ENCODE measurements at regions not wholly inside any gene's neighbourhood (a gene's known extent, or its start where the extent isn't known, plus 50 kb on each side); places are given as distances from the start of the nearest gene placed in this dataset.
"Not testable (repeated sequence)": the region's sequence is repeated elsewhere in the genome, so short reads cannot be mapped to it uniquely, and the experiment has no call there.

DNA sequence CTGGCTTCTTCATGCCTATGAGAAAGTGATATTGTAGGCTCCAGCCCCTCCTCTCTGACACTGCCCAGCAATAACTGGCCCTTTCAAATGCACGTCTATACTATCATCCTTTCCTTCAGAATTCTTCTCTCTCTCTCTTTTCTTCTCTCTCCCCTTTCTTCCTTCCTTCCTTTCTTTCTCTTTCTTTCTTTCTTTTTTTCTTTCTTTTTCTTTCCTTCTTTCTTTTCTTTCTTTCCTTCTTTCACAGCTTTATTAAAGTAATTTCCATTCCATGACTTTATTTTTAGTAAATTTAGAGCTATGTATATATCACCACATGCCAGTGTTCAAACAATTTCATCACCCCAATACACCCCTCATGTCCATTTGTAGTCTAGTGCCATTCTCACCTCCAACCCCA, 302.1 kb downstream of the RPAP3 start:
- no peak overlapping the region for H3K27ac ChIP-seq (ENCODE audit: low read depth in 2 of 2, low read length in 1 of 2)
- peaks cover 11% of the 10 kb centered on the region; the same call in 1 of the 2 replicates for H3K27me3 ChIP-seq (ENCODE audit: insufficient read depth)
- CTCF ChIA-PET: no interaction called here
- TF ChIP-seq MEF2A (IDR thresholded peaks at IDR 0.05; ENCODE audit: borderline replicate concordance, low read depth) (no peak), FOSL2 (IDR thresholded peaks at IDR 0.05; ENCODE audit: borderline replicate concordance, low read depth) (no peak), GATA2 (CRISPR knock-in tag; IDR thresholded peaks at IDR 0.05) (no peak), RFX5 (IDR thresholded peaks at IDR 0.05; ENCODE audit: low read length) (no peak), RXRA (IDR thresholded peaks at IDR 0.05; ENCODE audit: borderline replicate concordance, low read depth) (no peak), EZH2phosphoT487 (IDR thresholded peaks at IDR 0.05; ENCODE audit: borderline replicate concordance, low read depth) (no peak), TCF12 (IDR thresholded peaks at IDR 0.05) (no peak), TAF1 (IDR thresholded peaks at IDR 0.05; ENCODE audit: borderline replicate concordance, low read depth, low read length) (no peak), NRF1 (IDR thresholded peaks at IDR 0.05; ENCODE audit: low read depth, low read length) (no peak), YY1 (IDR thresholded peaks at IDR 0.05; ENCODE audit: low read depth) (no peak), CHD2 (IDR thresholded peaks at IDR 0.05; ENCODE audit: low read length, partially characterized antibody) (no peak), EP300 (IDR thresholded peaks at IDR 0.05; ENCODE audit: borderline replicate concordance in 1 of 2, low read depth in 1 of 2, low read length in 1 of 2) (no peak), RAD21 (IDR thresholded peaks at IDR 0.05; ENCODE audit: low read length) (no peak)
- TF ChIP-seq, protein P1, sequence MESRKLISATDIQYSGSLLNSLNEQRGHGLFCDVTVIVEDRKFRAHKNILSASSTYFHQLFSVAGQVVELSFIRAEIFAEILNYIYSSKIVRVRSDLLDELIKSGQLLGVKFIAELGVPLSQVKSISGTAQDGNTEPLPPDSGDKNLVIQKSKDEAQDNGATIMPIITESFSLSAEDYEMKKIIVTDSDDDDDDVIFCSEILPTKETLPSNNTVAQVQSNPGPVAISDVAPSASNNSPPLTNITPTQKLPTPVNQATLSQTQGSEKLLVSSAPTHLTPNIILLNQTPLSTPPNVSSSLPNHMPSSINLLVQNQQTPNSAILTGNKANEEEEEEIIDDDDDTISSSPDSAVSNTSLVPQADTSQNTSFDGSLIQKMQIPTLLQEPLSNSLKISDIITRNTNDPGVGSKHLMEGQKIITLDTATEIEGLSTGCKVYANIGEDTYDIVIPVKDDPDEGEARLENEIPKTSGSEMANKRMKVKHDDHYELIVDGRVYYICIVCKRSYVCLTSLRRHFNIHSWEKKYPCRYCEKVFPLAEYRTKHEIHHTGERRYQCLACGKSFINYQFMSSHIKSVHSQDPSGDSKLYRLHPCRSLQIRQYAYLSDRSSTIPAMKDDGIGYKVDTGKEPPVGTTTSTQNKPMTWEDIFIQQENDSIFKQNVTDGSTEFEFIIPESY (IDR thresholded peaks at IDR 0.05; ENCODE audit: borderline replicate concordance, low read depth): no peak
- TF ChIP-seq, protein P2, sequence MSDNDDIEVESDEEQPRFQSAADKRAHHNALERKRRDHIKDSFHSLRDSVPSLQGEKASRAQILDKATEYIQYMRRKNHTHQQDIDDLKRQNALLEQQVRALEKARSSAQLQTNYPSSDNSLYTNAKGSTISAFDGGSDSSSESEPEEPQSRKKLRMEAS (IDR thresholded peaks at IDR 0.05; ENCODE audit: low read depth): no peak
- TF ChIP-seq, protein P3, sequence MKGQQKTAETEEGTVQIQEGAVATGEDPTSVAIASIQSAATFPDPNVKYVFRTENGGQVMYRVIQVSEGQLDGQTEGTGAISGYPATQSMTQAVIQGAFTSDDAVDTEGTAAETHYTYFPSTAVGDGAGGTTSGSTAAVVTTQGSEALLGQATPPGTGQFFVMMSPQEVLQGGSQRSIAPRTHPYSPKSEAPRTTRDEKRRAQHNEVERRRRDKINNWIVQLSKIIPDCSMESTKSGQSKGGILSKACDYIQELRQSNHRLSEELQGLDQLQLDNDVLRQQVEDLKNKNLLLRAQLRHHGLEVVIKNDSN (IDR thresholded peaks at IDR 0.05; ENCODE audit: borderline replicate concordance, low read depth): no peak
- TF ChIP-seq, protein P4, sequence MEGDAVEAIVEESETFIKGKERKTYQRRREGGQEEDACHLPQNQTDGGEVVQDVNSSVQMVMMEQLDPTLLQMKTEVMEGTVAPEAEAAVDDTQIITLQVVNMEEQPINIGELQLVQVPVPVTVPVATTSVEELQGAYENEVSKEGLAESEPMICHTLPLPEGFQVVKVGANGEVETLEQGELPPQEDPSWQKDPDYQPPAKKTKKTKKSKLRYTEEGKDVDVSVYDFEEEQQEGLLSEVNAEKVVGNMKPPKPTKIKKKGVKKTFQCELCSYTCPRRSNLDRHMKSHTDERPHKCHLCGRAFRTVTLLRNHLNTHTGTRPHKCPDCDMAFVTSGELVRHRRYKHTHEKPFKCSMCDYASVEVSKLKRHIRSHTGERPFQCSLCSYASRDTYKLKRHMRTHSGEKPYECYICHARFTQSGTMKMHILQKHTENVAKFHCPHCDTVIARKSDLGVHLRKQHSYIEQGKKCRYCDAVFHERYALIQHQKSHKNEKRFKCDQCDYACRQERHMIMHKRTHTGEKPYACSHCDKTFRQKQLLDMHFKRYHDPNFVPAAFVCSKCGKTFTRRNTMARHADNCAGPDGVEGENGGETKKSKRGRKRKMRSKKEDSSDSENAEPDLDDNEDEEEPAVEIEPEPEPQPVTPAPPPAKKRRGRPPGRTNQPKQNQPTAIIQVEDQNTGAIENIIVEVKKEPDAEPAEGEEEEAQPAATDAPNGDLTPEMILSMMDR (IDR thresholded peaks at IDR 0.05): no peak
- H3K79me2 ChIP-seq (ENCODE audit: insufficient read depth): no peaks in the 10 kb centered on the region
- no peaks in the 10 kb centered on the region for H4K20me1 ChIP-seq (ENCODE audit: insufficient read depth)
- 21% methylated on average over 1 of the region's 1 CpG for WGBS (ENCODE audit: low lambda C conversion rate)
- H3K4me3 ChIP-seq (ENCODE audit: low read depth in 2 of 2, low read length in 1 of 2): no peak overlapping the region
- DNase-seq: no peak
- no peaks in the 10 kb centered on the region for H3K9me2 ChIP-seq
- H3K9ac ChIP-seq: no peak overlapping the region
- POLR2A ChIA-PET: no interaction called here
- no peaks in the 10 kb centered on the region for H3K9me3 ChIP-seq
- no peak overlapping the region for H3K4me2 ChIP-seq
- no peaks in the 10 kb centered on the region for H3F3A ChIP-seq (replicated peaks; ENCODE audit: insufficient read depth)
- no peaks in the 10 kb centered on the region for H3K36me3 ChIP-seq (replicated peaks in 1 of 2; ENCODE audit: control insufficient read depth in 1 of 2, insufficient read depth in 2 of 2, low read length in 1 of 2)
- H3K4me1 ChIP-seq (ENCODE audit: control insufficient read depth in 1 of 2, insufficient read depth in 2 of 2, low read depth in 1 of 2, low read length in 1 of 2): no peaks in the 10 kb centered on the region
- no peak overlapping the region for H2AFZ ChIP-seq (ENCODE audit: low read depth)

DNA sequence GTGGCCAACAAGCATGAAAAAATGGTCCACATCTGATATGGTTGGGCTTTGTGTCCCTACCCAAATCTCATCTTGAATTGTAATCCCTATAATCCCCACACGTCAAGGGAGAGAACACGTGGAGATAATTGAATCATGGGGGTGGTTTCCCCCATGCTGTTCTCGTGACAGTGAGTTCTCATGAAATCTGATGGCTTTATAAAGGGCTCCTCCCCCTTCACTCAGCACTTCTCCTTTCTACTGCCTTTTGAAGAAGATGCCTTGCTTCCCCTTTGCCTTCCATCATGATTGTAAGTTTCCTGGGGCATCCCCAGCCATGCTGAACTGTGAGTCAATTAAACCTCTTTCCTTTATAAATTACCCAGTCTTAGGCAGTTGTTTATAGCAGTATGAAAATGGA, 304.6 kb downstream of the RPAP3 start:
- H3K4me2 ChIP-seq; H3K79me2 ChIP-seq (ENCODE audit: insufficient read depth); H3K27me3 ChIP-seq (ENCODE audit: insufficient read depth); H3K9me2 ChIP-seq; DNase-seq; H3F3A ChIP-seq (replicated peaks; ENCODE audit: insufficient read depth); H3K4me3 ChIP-seq (ENCODE audit: low read depth in 2 of 2, low read length in 1 of 2); CTCF ChIA-PET; POLR2A ChIA-PET; H4K20me1 ChIP-seq (ENCODE audit: insufficient read depth); H3K36me3 ChIP-seq (replicated peaks in 1 of 2; ENCODE audit: control insufficient read depth in 1 of 2, insufficient read depth in 2 of 2, low read length in 1 of 2); H3K4me1 ChIP-seq (ENCODE audit: control insufficient read depth in 1 of 2, insufficient read depth in 2 of 2, low read depth in 1 of 2, low read length in 1 of 2); H3K27ac ChIP-seq (ENCODE audit: low read depth in 2 of 2, low read length in 1 of 2); H3K9ac ChIP-seq; H2AFZ ChIP-seq (ENCODE audit: low read depth); H3K9me3 ChIP-seq: not testable (repeated sequence)
- WGBS (ENCODE audit: low lambda C conversion rate): 18% methylated on average over 3 of the region's 3 CpGs

Data from SK-N-SH (cell line).